Vagina (tissue), 2 donors: ENCODE measurements at regions not wholly inside any gene's neighbourhood (a gene's known extent, or its start where the extent isn't known, plus 50 kb on each side); places are given as distances from the start of the nearest gene placed in this dataset.

ENCODE experiments used
- CTCF ChIP-seq, 3 experiments: fragments of 450-650 bp in 2 of 3; fragments of 200-600 bp in 1 of 3; sonication (generic) in 1 of 3; IDR thresholded peaks; one replicate each; pipeline ENCODE4 v1.5.1; 2017 to 2019; ENCODE audit warnings: antibody characterized with exemption in 3 of 3, mild to moderate bottlenecking in 2 of 3, moderate library complexity in 2 of 3
- POLR2A ChIP-seq, 2 donors: fragments of 450-650 bp; IDR thresholded peaks; one replicate each; pipeline ENCODE4 v1.6.1; 2017; ENCODE audit warnings: antibody characterized with exemption in 2 of 2, mild to moderate bottlenecking in 2 of 2, moderate library complexity in 2 of 2
- POLR2AphosphoS5 ChIP-seq, 2 donors: sonication (generic); formaldehyde crosslinking; IDR thresholded peaks; one replicate each; pipeline ENCODE4 v1.9.0; 2017; ENCODE audit warnings: antibody characterized with exemption in 2 of 2, mild to moderate bottlenecking in 2 of 2, low read depth in 1 of 2; ENCODE audit not compliant: insufficient read depth in 1 of 2

DNA sequence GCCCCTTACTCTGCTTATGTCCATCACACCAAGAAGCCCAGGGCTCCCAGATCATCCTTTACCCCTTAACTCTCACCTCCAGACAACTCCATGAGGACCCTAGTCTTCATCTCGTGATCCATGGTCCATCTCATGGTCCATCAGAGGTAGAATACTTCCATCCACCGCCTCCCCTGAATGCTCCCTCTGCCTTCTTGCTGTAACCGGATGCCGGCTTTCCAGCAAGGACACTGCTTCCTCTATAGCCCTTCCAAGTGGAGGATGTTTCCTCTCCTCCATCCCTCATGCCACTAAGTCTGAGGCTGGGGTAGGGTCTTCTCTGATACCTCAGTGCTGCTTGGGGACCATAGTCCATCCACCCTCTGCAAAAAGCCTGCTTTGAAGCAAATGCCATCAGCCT, 118.6 kb upstream of the SIX2 start:
- no peak for TF ChIP-seq CTCF (IDR thresholded peaks at IDR 0.05)
- no peak for TF ChIP-seq POLR2A (IDR thresholded peaks at IDR 0.05)
- no peak for TF ChIP-seq POLR2AphosphoS5 (IDR thresholded peaks at IDR 0.05; ENCODE audit: insufficient read depth in 1 of 2, low read depth in 1 of 2)
